K562 (cell line): ENCODE measurements at regions not wholly inside any gene's neighbourhood (a gene's known extent, or its start where the extent isn't known, plus 50 kb on each side); places are given as distances from the start of the nearest gene placed in this dataset.

Source experiments
- ATAC-seq: fragments of 200-7000 bp; cut with Tn5 transposase; 3 replicates; pipeline ENCODE4 v1.9.1; 2020; ENCODE audit warnings: moderate library complexity
- BruUV-seq: library from RNA; stranded (reverse); fragments of 400-500 nt; replicated peaks from 2 replicates; lab custom pipeline; 2021; lab: Mats Ljungman, UMichigan
- CTCF ChIA-PET: fragments of 300-600 bp; formaldehyde crosslinking; extraction: SDS; loops from one replicate; lab custom pipeline; 2021; ENCODE audit warnings: low intra/inter-chr PET ratio; lab: Yijun Ruan, JAX
- POLR2A ChIA-PET: fragments of 300-600, 350-650 bp; sonication (Branson Sonifier 250); formaldehyde crosslinking; extraction: SDS; loops from one replicate; lab custom pipeline; 2021; ENCODE audit warnings: antibody characterized with exemption, inconsistent platforms; lab: Yijun Ruan, JAX
- DNase-seq, 4 experiments: peaks; one replicate each; pipeline versions ENCODE4 v3.0.0 to v3.0.0-alpha.2; 2011 to 2018; ENCODE audit warnings: low spot score in 3 of 4, mixed read lengths in 3 of 4; ENCODE audit errors: extremely low read depth in 1 of 4
- FAIRE-seq: peaks from 2 replicates; lab custom pipeline; 2011; peaks lifted over from hg19 to GRCh38; lab: Jason Lieb, UNC
- H2AFZ ChIP-seq: 2 replicates; pipeline ENCODE4 v1.6.0; 2011; ENCODE audit warnings: low read depth, low read length, control low read depth, inconsistent platforms
- H3K27ac ChIP-seq: fragments of 200-600 bp; 3 replicates; pipeline ENCODE4 v1.8.0; 2011; ENCODE audit warnings: low read depth, mild to moderate bottlenecking, control low read depth, inconsistent platforms, low read length, moderate library complexity, mixed read lengths; ENCODE audit errors: extremely low read depth
- H3K27me3 ChIP-seq, 2 experiments: fragments of 300-600 bp in 1 of 2; 2 replicates in 1 of 2; 3 replicates in 1 of 2; pipeline versions ENCODE4 v1.6.0 to v1.8.0; 2011; ENCODE audit warnings: inconsistent platforms in 2 of 2, low read length in 2 of 2, mild to moderate bottlenecking in 1 of 2, mixed read lengths in 1 of 2, moderate library complexity in 1 of 2; ENCODE audit not compliant: control insufficient read depth in 2 of 2, insufficient read depth in 2 of 2
- H3K36me3 ChIP-seq: fragments of 300-600 bp; 3 replicates; pipeline ENCODE4 v1.8.0; 2011; ENCODE audit warnings: mild to moderate bottlenecking, low read length, inconsistent platforms; ENCODE audit not compliant: control insufficient read depth, insufficient read depth
- H3K4me1 ChIP-seq, 2 experiments: fragments of 200-600 bp in 1 of 2; replicated peaks in 1 of 2; 2 replicates in 1 of 2; 3 replicates in 1 of 2; pipeline versions ENCODE4 v1.5.1 to v1.8.0; 2011; ENCODE audit warnings: inconsistent platforms in 2 of 2, low read length in 2 of 2, mild to moderate bottlenecking in 1 of 2, mixed read lengths in 1 of 2, moderate library complexity in 1 of 2; ENCODE audit not compliant: control insufficient read depth in 2 of 2, insufficient read depth in 2 of 2
- H3K4me2 ChIP-seq: 2 replicates; pipeline ENCODE4 v1.6.1; 2011; ENCODE audit warnings: low read length, control low read depth, inconsistent platforms, mixed read lengths; ENCODE audit not compliant: insufficient read depth
- H3K4me3 ChIP-seq: fragments of 200-600 bp; sonication (generic), shearing (Covaris generic); 2 replicates; pipeline ENCODE4 v1.5.1; 2016; ENCODE audit warnings: control low read depth, inconsistent platforms
- H3K79me2 ChIP-seq: fragments of 200-600 bp; 3 replicates; pipeline ENCODE4 v1.8.0; 2011; ENCODE audit warnings: low read length, inconsistent platforms; ENCODE audit not compliant: control insufficient read depth, insufficient read depth
- H3K9ac ChIP-seq, 2 experiments: 2 replicates each; pipeline versions ENCODE4 v1.6.0 to v1.6.1; 2011; ENCODE audit warnings: low read depth in 2 of 2, low read length in 2 of 2, control low read depth in 1 of 2, inconsistent platforms in 1 of 2, mild to moderate bottlenecking in 1 of 2, mixed read lengths in 1 of 2; ENCODE audit not compliant: insufficient read depth in 1 of 2
- H3K9me1 ChIP-seq: one replicate; pipeline ENCODE4 v1.6.0; 2011; ENCODE audit warnings: inconsistent platforms, mild to moderate bottlenecking, low read length, moderate library complexity; ENCODE audit not compliant: control insufficient read depth, insufficient read depth
- H3K9me3 ChIP-seq: replicated peaks from 2 replicates; pipeline ENCODE4 v1.5.1; 2011; ENCODE audit warnings: low read depth, low read length, inconsistent platforms; ENCODE audit not compliant: control insufficient read depth, insufficient read depth
- H4K20me1 ChIP-seq: replicated peaks from 2 replicates; pipeline ENCODE4 v1.6.1; 2011; ENCODE audit warnings: low read length, inconsistent platforms, mixed read lengths; ENCODE audit not compliant: control insufficient read depth, insufficient read depth
- FUS ChIP-seq: fragments of 200-400 bp; formaldehyde crosslinking; optimal IDR thresholded peaks from 2 replicates; pipeline ENCODE3; 2017; ENCODE audit warnings: low read depth, low read length
- HDAC1 ChIP-seq, 2 experiments: fragments of 450-650 bp; IDR thresholded peaks; 2 replicates each; pipeline ENCODE4 v1.6.1; 2016 to 2017; ENCODE audit warnings: inconsistent platforms in 1 of 2, mild to moderate bottlenecking in 1 of 2, moderate library complexity in 1 of 2
- KLF16 ChIP-seq: IDR thresholded peaks from 2 replicates; pipeline ENCODE4 v1.6.1; 2016; ENCODE audit warnings: antibody characterized with exemption
- LEF1 ChIP-seq: fragments of 450-650 bp; IDR thresholded peaks from 2 replicates; pipeline ENCODE4 v1.6.1; 2016; ENCODE audit warnings: mild to moderate bottlenecking
- RNF2 ChIP-seq: sonication (generic); IDR thresholded peaks from 2 replicates; pipeline ENCODE4 v1.6.1; 2016
- SLC30A9 ChIP-seq: fragments of 250-450 bp; sonication (Bioruptor Pico); IDR thresholded peaks from 2 replicates; pipeline ENCODE4 v1.8.0; 2022; ENCODE audit warnings: mild to moderate bottlenecking, moderate library complexity
- ZBTB34 ChIP-seq: fragments of 250-450 bp; sonication (Bioruptor Pico); IDR thresholded peaks from 2 replicates; pipeline ENCODE4 v1.8.0; 2021; ENCODE audit warnings: mild to moderate bottlenecking, moderate library complexity
- ZNF124 ChIP-seq: sonication (generic); formaldehyde crosslinking; IDR thresholded peaks from 2 replicates; pipeline ENCODE4 v1.8.1; 2022; ENCODE audit warnings: missing genetic modification reagents
- ZNF408 ChIP-seq: fragments of 250-450 bp; sonication (Bioruptor Pico); IDR thresholded peaks from 2 replicates; pipeline ENCODE4 v1.4.0; 2020; ENCODE audit warnings: low read depth, mild to moderate bottlenecking, moderate library complexity
- WGBS: fragments of 100-300 bp; shearing (Covaris generic); methylation state at CpG from one replicate; pipeline ENCODE4 v1.1.6; 2016; ENCODE audit warnings: low coverage, mixed read lengths; ENCODE audit not compliant: insufficient coverage; ENCODE audit errors: missing lambda C conversion rate; 5-methylcytosine and 5-hydroxymethylcytosine counted together
- in situ Hi-C: fragments of 300-500 bp; cut with MboI; formaldehyde crosslinking; loops from 4 replicates; pipeline ENCODE4 v1.15.0; 2018; ENCODE audit warnings: inconsistent platforms, mixed read lengths
- intact Hi-C: fragments of 100-400 bp; cut with micrococcal nuclease; formaldehyde crosslinking; loops from 2 replicates; pipeline ENCODE4 v1.14.2; 2022

DNA sequence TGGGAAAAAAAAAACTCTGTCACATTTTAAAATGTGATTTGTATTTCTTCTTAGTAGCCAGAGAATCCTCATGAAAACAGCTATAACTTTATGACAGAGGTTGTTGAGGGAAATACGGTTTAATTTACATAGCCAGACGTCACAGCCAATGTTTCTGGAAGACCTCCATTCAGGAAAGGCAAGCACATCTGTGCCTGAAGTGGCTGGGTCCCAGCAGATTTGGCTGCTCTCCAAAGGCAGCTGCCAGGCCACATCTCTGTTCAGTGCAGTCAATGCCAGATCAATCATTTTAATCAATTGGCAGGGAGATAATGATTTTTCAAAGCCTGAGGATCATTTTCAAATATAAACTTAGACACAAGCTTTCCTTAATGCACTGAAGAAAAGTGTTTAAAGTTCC, 86.5 kb upstream of the ZIC3 start:
- DNase-seq (no peak), ATAC-seq (no peak), FAIRE-seq (no peak)
- H3K27ac ChIP-seq, result no peak overlapping the region
- TF ChIP-seq ZNF408 (CRISPR knock-in tag) (no peak), RNF2 (no peak), HDAC1 (IDR thresholded peaks at IDR 0.05) (no peak), FUS (no peak), LEF1 (no peak), SLC30A9 (CRISPR knock-in tag) (no peak), ZNF124 (no peak)
- in situ Hi-C loops, result no loop called here
- no peaks in the 10 kb centered on the region for H3K9me1 ChIP-seq
- no peaks in the 10 kb centered on the region for H4K20me1 ChIP-seq
- no peaks in the 10 kb centered on the region for H3K27me3 ChIP-seq
- intact Hi-C loops, result no loop called here
- POLR2A ChIA-PET, result no interaction called here
- no peak overlapping the region for H3K9ac ChIP-seq
- CTCF ChIA-PET, result no interaction called here
- H3K4me2 ChIP-seq, result no peak overlapping the region
- no peak overlapping the region for H2AFZ ChIP-seq
- 0% methylated on average over 2 of the region's 2 CpGs for WGBS
- no peaks in the 10 kb centered on the region for H3K79me2 ChIP-seq
- H3K9me3 ChIP-seq, result no peaks in the 10 kb centered on the region
- H3K36me3 ChIP-seq, result no peaks in the 10 kb centered on the region
- H3K4me1 ChIP-seq, result no peaks in the 10 kb centered on the region
- no TSS peak for BruUV-seq
- no peak overlapping the region for H3K4me3 ChIP-seq

GRCh38 chrX:137441711-137442110, 124.2 kb upstream of the ZIC3 start:
- intact Hi-C loops, result no loop called here
- FAIRE-seq, result no peak

More at GRCh38 chrX:137441711-137442110, 124.2 kb upstream of the ZIC3 start:
- no peaks in the 10 kb centered on the region for H3K79me2 ChIP-seq
- no peaks in the 10 kb centered on the region for H4K20me1 ChIP-seq
- ATAC-seq (no peak), DNase-seq (no peak)
- no peaks in the 10 kb centered on the region for H3K9me3 ChIP-seq
- in situ Hi-C loops, result no loop called here
- POLR2A ChIA-PET, result no interaction called here
- H3K27ac ChIP-seq, result no peak overlapping the region
- TF ChIP-seq ZBTB34 (CRISPR knock-in tag) (no peak), KLF16 (no peak)
- no TSS peak for BruUV-seq
- CTCF ChIA-PET, result no interaction called here
- H3K4me1 ChIP-seq, result no peaks in the 10 kb centered on the region
- H3K36me3 ChIP-seq, result no peaks in the 10 kb centered on the region
- WGBS, result 2% methylated on average over 9 of the region's 24 CpGs
- no peaks in the 10 kb centered on the region for H3K9me1 ChIP-seq
- no peak overlapping the region for H3K4me2 ChIP-seq
- H3K27me3 ChIP-seq, result no peaks in the 10 kb centered on the region
- H3K9ac ChIP-seq, result no peak overlapping the region
- no peak overlapping the region for H3K4me3 ChIP-seq
- no peak overlapping the region for H2AFZ ChIP-seq
